ENCODE measurements at regions not wholly inside any gene's neighbourhood (a gene's known extent, or its start where the extent isn't known, plus 50 kb on each side); places are given as distances from the start of the nearest gene placed in this dataset.

DNA sequence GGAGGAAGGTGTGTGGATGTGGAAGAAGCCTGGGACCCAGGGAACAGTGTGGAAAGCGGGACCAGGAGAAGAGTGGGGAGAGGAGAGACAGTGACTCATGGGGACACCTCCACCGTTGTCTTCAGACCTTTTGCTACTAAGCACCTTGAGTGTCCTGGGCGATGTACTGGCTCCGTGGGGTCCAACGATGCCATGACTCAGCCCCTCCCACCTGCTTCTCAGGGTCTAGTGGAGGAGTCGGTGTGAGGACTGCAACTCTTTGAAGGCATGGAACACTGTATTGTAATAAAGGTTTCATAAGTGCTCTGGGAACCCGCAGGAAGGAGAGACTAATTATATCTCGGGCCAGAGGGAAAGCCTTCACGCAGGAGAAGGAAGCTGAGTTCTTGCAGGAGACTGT is 166.9 kb upstream of the KL start:
- WGBS, 10 experiments: 50 to 97% (median 87%) methylated on average over 2 to 8 of the region's 9 CpGs
- in situ Hi-C loops (cut with MboI; ENCODE audit: low pct_unique_long_range_greater_than_20kb in 2 of 9, low sequenced_read_pairs in 9 of 9, unreplicated experiment in 9 of 9): no loop called here
- no peak for ATAC-seq (replicated peaks in 6 of 8)

DNA sequence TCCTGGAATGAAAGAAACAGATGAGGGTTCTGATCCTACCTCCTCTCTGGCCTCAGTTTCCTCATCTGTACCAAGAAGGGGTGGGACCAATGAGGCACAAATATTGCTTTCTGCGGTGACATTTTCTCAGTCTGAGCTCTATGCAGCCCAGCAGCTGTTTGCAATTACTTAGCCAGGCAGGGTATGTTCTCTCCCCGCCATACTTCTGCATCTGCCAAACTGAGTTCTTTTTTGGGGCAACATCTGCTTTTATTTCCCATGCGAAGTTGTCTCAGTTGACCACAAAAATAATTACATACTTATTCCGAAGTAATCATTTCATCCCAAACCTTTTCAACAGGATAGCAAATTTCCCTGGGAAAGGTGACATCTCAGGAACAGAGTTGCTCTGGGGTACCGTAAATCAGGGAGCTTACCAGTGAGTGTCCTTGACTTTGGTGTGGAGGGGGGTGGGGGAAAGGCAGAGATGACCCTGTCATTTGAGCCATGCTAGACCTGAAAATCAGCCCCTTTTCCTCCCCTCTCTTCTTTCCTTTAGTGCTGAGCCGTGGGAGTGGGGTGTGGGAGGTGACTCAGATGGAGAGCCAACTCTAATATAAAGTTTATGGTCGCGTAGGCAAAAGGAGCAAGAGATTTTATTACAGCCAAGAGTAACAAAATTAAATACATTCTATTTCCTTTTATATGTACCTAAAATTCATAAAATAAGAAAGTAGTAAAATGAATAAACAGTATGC is 165.7 kb upstream of the KL start:
- 16 to 100% (median 83%) methylated on average over 1 to 7 of the region's 8 CpGs; no CpG with 5 or more reads in 1 of the 10 experiments for WGBS, 10 experiments
- no peak overlapping the region for H3K27ac ChIP-seq
- in situ Hi-C loops (cut with MboI; ENCODE audit: low pct_unique_long_range_greater_than_20kb in 2 of 9, low sequenced_read_pairs in 9 of 9, unreplicated experiment in 9 of 9): no loop called here
- H3K4me1 ChIP-seq (replicated peaks in 1 of 2): peaks cover 31 to 45% of the 10 kb centered on the region in 2 donors
- ATAC-seq (replicated peaks in 6 of 8): peak in 2 of 8 experiments; percentile 22 to 23
- H3K4me3 ChIP-seq: no peak overlapping the region

More for the DNA sequence above, 166.9 kb upstream of the KL start:
- Histone ChIP-seq H3K27ac (no peak overlapping the region), H3K4me1 (replicated peaks in 1 of 2) (peaks cover 31 to 45% of the 10 kb centered on the region in 2 donors), H3K4me3 (no peak overlapping the region)

- Histone ChIP-seq H3K4me1 (replicated peaks in 1 of 2) (peaks cover 23 to 37% of the 10 kb centered on the region in 2 donors), H3K4me3 (no peak overlapping the region), H3K27ac (no peak overlapping the region)
- WGBS, 10 experiments: 41 to 80% (median 63%) methylated on average over 2 to 8 of the region's 8 CpGs
- ATAC-seq (replicated peaks in 6 of 8): peak in 2 of 8 experiments; percentile 18 to 28
- in situ Hi-C loops (cut with MboI; ENCODE audit: low pct_unique_long_range_greater_than_20kb in 2 of 9, low sequenced_read_pairs in 9 of 9, unreplicated experiment in 9 of 9): no loop called here
Measured at GRCh38 chr13:32851083-32852069, 164.8 kb upstream of the KL start.

GRCh38 chr13:32852526-32852925 is 163.7 kb upstream of the KL start:
- H3K27ac ChIP-seq: no peak overlapping the region
- in situ Hi-C loops (cut with MboI; ENCODE audit: low pct_unique_long_range_greater_than_20kb in 2 of 9, low sequenced_read_pairs in 9 of 9, unreplicated experiment in 9 of 9): no loop called here
- peaks cover 12 to 26% of the 10 kb centered on the region in 2 donors for H3K4me1 ChIP-seq (replicated peaks in 1 of 2)
- ATAC-seq (replicated peaks in 6 of 8): peak in 4 of 8 experiments; percentile 29 to 90 (median 36)
- H3K4me3 ChIP-seq: no peak overlapping the region
- 50 to 100% (median 95%) methylated on average over 1 of the region's 1 CpG; no CpG with 5 or more reads in 4 of the 10 experiments for WGBS, 10 experiments

DNA sequence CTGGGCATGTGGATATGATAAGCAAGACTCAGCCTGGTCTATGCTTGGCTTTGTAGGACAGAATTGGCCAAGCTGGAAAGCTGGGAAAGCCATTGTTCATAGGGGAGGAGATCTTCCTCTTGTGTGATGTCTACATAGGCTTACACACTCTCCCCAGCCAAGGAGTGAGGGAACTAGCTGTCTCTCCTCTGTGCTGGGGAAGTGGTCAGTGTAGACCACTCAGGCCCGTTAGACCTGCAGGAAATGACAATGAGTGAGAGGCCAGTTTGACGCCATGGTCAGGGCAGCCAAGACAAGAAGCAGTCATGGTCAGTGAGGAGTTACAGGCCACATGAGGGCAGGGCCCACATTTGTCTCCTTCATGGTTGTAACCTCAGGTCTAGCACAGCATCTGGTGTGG is 159.1 kb upstream of the KL start:
- WGBS, 10 experiments: 33 to 86% (median 73%) methylated on average over 1 to 2 of the region's 2 CpGs; no CpG with 5 or more reads in 4 of the 10 experiments
- Histone ChIP-seq H3K4me3 (no peak overlapping the region), H3K4me1 (replicated peaks in 1 of 2) (peaks cover 0 to 10% of the 10 kb centered on the region in 2 donors), H3K27ac (no peak overlapping the region)
- in situ Hi-C loops (cut with MboI; ENCODE audit: low pct_unique_long_range_greater_than_20kb in 2 of 9, low sequenced_read_pairs in 9 of 9, unreplicated experiment in 9 of 9): no loop called here
- ATAC-seq (replicated peaks in 6 of 8): no peak

GRCh38 chr13:32857689-32858088 is 158.5 kb upstream of the KL start:
- in situ Hi-C loops (cut with MboI; ENCODE audit: low pct_unique_long_range_greater_than_20kb in 2 of 9, low sequenced_read_pairs in 9 of 9, unreplicated experiment in 9 of 9): no loop called here

DNA sequence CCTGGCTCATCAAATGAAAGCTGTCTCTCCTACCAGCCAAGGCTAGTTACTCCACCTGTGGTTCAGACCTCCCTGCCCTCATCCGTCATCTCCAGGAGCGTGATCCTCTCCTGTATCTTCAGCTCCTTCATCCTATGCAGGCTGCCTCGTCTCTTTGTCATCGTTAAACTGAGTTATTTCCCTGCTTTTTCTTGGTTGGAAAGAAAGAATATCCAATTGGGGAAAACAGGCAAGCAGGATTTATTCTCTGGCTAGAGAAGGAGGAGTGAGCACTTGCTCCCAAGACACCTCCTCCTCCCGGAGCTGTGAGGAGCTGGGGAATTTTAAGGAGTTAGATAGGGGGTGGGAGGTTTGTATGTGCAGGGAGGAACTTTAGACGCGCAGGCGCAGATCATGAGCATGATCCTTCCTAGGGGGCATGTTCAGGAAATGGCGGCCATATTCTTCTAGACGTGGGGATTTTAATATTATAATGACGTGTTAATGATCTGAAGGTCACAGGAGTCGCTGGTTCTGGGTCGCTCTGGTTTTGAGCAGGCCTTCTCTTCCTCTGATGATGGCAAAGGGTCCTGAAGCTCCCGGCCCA is 156.4 kb upstream of the KL start:
- H3K27ac ChIP-seq: no peak overlapping the region
- 71 to 100% (median 86%) methylated on average over 1 to 14 of the region's 14 CpGs for WGBS, 10 experiments
- in situ Hi-C loops (cut with MboI; ENCODE audit: low pct_unique_long_range_greater_than_20kb in 2 of 9, low sequenced_read_pairs in 9 of 9, unreplicated experiment in 9 of 9): no loop called here
- H3K4me1 ChIP-seq (replicated peaks in 1 of 2): peaks cover 0 to 9% of the 10 kb centered on the region in 2 donors
- ATAC-seq (replicated peaks in 6 of 8): peak in 3 of 8 experiments; percentile 31 to 67 (median 47)
- no peak overlapping the region for H3K4me3 ChIP-seq

More at GRCh38 chr13:32857689-32858088, 158.5 kb upstream of the KL start:
- H3K4me3 ChIP-seq: no peak overlapping the region
- H3K4me1 ChIP-seq (replicated peaks in 1 of 2): peaks cover 0 to 9% of the 10 kb centered on the region in 2 donors
- ATAC-seq (replicated peaks in 6 of 8): no peak
- 67 to 100% (median 95%) methylated on average over 2 to 5 of the region's 6 CpGs; no CpG with 5 or more reads in 6 of the 10 experiments for WGBS, 10 experiments
- H3K27ac ChIP-seq: no peak overlapping the region

DNA sequence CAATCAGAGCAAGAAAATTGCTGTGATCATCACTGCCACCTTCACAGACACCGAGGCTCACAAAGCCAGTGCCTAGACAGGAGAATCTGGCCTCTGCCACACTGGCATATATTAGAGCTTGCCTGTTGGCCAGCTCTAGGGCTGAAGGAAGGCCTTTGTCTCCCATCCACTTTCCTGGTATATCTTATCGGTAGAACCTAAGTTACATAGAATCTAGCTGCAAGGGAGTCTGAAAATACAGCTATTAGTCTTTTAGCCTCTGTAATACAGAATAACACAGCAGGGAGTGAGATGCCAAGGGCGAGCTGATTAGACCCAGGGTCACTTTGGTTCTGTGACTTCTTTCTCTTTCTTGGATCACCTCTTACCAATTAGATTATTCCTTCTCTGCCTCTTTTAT is 154.9 kb upstream of the KL start:
- no peak overlapping the region for H3K27ac ChIP-seq
- WGBS, 10 experiments: 0 to 90% (median 59%) methylated on average over 1 to 2 of the region's 3 CpGs; no CpG with 5 or more reads in 2 of the 10 experiments
- no peak overlapping the region for H3K4me3 ChIP-seq
- ATAC-seq (replicated peaks in 6 of 8): no peak
- in situ Hi-C loops (cut with MboI; ENCODE audit: low pct_unique_long_range_greater_than_20kb in 2 of 9, low sequenced_read_pairs in 9 of 9, unreplicated experiment in 9 of 9): no loop called here
- peaks cover 0 to 9% of the 10 kb centered on the region in 2 donors for H3K4me1 ChIP-seq (replicated peaks in 1 of 2)

DNA sequence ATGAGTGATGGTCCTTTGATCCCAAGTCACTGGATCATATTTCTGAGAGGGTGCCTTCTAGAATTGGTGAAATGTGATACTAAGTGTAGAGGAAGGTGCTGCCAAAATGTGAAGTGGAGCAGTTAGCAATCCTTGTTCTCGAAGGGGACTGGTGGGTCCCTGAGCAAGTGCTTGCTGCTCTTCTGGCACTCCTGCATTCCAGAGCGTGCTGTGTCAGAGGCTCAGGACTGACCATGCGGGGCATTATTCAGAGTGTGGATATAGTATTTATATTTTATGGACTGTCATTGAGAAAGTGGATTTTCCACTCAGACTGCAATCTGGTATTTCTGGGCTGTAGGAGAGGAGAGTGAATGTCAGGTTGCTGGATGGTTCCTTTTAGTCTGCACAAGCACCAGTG is 152.6 kb upstream of the KL start:
- in situ Hi-C loops (cut with MboI; ENCODE audit: low pct_unique_long_range_greater_than_20kb in 2 of 9, low sequenced_read_pairs in 9 of 9, unreplicated experiment in 9 of 9): no loop called here
- WGBS, 10 experiments: 57 to 100% (median 83%) methylated on average over 1 to 3 of the region's 3 CpGs; no CpG with 5 or more reads in 3 of the 10 experiments
- ATAC-seq (replicated peaks in 6 of 8): no peak
- Histone ChIP-seq H3K27ac (no peak overlapping the region), H3K4me3 (no peak overlapping the region), H3K4me1 (replicated peaks in 1 of 2) (peaks cover 0 to 7% of the 10 kb centered on the region in 2 donors)

GRCh38 chr13:32866921-32867320 is 149.3 kb upstream of the KL start:
- in situ Hi-C loops (cut with MboI; ENCODE audit: low pct_unique_long_range_greater_than_20kb in 2 of 9, low sequenced_read_pairs in 9 of 9, unreplicated experiment in 9 of 9): no loop called here
- no peak for ATAC-seq (replicated peaks in 6 of 8)
- Histone ChIP-seq H3K4me1 (replicated peaks in 1 of 2) (no peaks in the 10 kb centered on the region), H3K27ac (no peak overlapping the region), H3K4me3 (no peak overlapping the region)
- 40 to 97% (median 84%) methylated on average over 2 to 4 of the region's 4 CpGs for WGBS, 10 experiments

GRCh38 chr13:32877491-32877890 is 138.7 kb upstream of the KL start:
- H3K4me1 ChIP-seq (replicated peaks in 1 of 2): no peaks in the 10 kb centered on the region

DNA sequence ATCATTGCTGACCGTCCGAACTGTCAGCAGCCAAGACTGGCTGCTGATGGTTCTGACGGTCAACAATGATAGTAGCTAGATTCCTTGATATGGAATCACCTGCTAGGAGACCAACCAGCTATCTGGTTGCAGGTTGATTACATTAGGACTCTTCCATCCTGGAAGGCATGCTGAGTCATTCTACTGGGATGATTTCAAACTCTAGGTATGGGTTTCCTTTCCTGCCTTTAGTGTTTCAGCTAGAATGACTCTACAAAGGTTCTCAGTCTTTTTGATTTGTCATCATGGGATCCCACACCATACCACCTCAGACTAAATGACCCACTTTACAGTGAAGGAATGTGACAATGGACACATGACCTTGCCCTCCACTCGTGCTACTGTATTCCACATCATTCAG is 138.1 kb upstream of the KL start:
- ATAC-seq (replicated peaks in 6 of 8): no peak
- 20 to 88% (median 79%) methylated on average over 1 to 4 of the region's 4 CpGs; no CpG with 5 or more reads in 5 of the 10 experiments for WGBS, 10 experiments

More at GRCh38 chr13:32877491-32877890, 138.7 kb upstream of the KL start:
- Histone ChIP-seq H3K4me3 (no peak overlapping the region), H3K27ac (no peak overlapping the region)
- in situ Hi-C loops (cut with MboI; ENCODE audit: low pct_unique_long_range_greater_than_20kb in 2 of 9, low sequenced_read_pairs in 9 of 9, unreplicated experiment in 9 of 9): no loop called here
- ATAC-seq (replicated peaks in 6 of 8): no peak
- WGBS, 10 experiments: 29 to 80% (median 52%) methylated on average over 1 to 2 of the region's 2 CpGs; no CpG with 5 or more reads in 4 of the 10 experiments

More for the DNA sequence above, 138.1 kb upstream of the KL start:
- Histone ChIP-seq H3K4me3 (no peak overlapping the region), H3K4me1 (replicated peaks in 1 of 2) (no peaks in the 10 kb centered on the region), H3K27ac (no peak overlapping the region)
- in situ Hi-C loops (cut with MboI; ENCODE audit: low pct_unique_long_range_greater_than_20kb in 2 of 9, low sequenced_read_pairs in 9 of 9, unreplicated experiment in 9 of 9): no loop called here

Data from motor neuron (in vitro differentiated cells).